Lower lobe of right lung (tissue), 2 donors: ENCODE measurements at regions not wholly inside any gene's neighbourhood (a gene's known extent, or its start where the extent isn't known, plus 50 kb on each side); places are given as distances from the start of the nearest gene placed in this dataset.

Experiments
- ATAC-seq, 2 donors: fragments of 200-7000 bp; cut with Tn5 transposase; one replicate each; pipeline ENCODE4 v1.9.1; 2020 to 2022; ENCODE audit warnings: mild to moderate bottlenecking in 2 of 2, moderate library complexity in 2 of 2
- DNase-seq: peaks from one replicate; pipeline ENCODE4 v3.0.0-alpha.2; 2020
- H3K27ac ChIP-seq: fragments of 200-600 bp; one replicate; pipeline ENCODE4 v1.8.0; 2022
- H3K27me3 ChIP-seq: fragments of 200-600 bp; one replicate; pipeline ENCODE4 v1.8.0; 2022; ENCODE audit warnings: low read depth
- H3K36me3 ChIP-seq: fragments of 200-600 bp; one replicate; pipeline ENCODE4 v1.8.0; 2022; ENCODE audit warnings: mild to moderate bottlenecking
- H3K4me1 ChIP-seq: fragments of 200-600 bp; one replicate; pipeline ENCODE4 v1.8.0; 2022
- H3K4me3 ChIP-seq: fragments of 200-600 bp; one replicate; pipeline ENCODE4 v1.8.0; 2022; ENCODE audit warnings: mild to moderate bottlenecking
- H3K9me3 ChIP-seq: fragments of 200-600 bp; one replicate; pipeline ENCODE4 v1.8.0; 2022
- intact Hi-C: fragments of 100-400 bp; cut with DNase I; formaldehyde crosslinking; loops from one replicate; pipeline ENCODE4 v1.11.0; 2022
- TF ChIP-seq, protein P1 (sequence below): fragments of 200-600 bp; IDR thresholded peaks from one replicate; pipeline ENCODE4 v1.8.0; 2022; ENCODE audit warnings: antibody characterized with exemption, mild to moderate bottlenecking
- donor health status: DM: no; HTN: yes; CAD: no; lungs with severe emphysema.

DNA sequence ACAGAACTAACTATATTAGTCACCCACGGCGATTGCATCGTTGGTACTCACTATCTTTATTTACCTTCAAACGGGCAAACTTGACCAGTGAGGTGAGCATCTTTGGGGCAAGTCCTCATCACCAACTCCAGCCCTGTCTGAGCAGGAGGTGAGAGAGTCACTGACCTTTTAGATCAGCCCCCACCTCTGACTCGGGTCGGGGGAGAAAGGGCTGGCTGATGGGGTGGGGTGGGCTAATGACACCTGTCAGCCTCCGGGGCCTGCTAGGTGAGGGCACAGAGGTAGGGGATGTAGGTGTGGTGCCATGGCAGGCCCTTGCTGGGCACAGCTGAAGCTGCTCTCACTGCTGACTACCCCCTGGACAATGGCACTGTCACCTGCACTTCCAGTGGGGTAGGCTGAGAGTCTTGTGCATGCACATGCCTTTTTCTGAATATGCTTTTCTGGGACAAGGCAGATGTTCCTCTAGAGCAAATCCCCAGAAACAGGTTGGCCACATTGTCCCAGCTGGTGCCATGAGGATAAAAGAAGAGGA, 359.5 kb upstream of the MKI67 start:
- TF ChIP-seq, protein P1, sequence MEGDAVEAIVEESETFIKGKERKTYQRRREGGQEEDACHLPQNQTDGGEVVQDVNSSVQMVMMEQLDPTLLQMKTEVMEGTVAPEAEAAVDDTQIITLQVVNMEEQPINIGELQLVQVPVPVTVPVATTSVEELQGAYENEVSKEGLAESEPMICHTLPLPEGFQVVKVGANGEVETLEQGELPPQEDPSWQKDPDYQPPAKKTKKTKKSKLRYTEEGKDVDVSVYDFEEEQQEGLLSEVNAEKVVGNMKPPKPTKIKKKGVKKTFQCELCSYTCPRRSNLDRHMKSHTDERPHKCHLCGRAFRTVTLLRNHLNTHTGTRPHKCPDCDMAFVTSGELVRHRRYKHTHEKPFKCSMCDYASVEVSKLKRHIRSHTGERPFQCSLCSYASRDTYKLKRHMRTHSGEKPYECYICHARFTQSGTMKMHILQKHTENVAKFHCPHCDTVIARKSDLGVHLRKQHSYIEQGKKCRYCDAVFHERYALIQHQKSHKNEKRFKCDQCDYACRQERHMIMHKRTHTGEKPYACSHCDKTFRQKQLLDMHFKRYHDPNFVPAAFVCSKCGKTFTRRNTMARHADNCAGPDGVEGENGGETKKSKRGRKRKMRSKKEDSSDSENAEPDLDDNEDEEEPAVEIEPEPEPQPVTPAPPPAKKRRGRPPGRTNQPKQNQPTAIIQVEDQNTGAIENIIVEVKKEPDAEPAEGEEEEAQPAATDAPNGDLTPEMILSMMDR: no peak
- no peaks in the 10 kb centered on the region for H3K4me1 ChIP-seq
- intact Hi-C loops: no loop called here
- no peak for DNase-seq
- no peaks in the 10 kb centered on the region for H3K36me3 ChIP-seq
- no peaks in the 10 kb centered on the region for H3K27me3 ChIP-seq
- no peak for ATAC-seq
- no peak overlapping the region for H3K4me3 ChIP-seq
- no peaks in the 10 kb centered on the region for H3K9me3 ChIP-seq
- H3K27ac ChIP-seq: no peak overlapping the region

DNA sequence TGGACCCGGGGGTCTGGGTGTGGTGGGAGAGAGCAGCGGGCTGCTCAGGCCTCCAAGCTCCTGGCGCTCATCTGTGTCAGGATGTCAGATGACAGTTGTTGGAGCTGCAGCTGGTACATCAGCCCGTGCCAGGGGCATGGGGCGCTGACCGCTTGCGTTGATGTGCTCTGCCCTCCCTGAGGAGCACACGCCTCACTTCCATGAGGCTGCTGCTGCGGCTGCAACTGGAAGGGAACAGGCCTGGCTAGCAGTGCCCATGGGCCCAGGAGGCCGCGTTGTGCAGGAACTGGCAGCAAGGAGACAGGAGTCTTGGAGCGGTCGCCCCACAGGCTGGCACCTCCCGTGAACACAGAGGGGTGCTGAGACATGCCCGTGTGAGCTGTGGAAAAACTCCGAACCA, 361.3 kb upstream of the MKI67 start:
- Histone ChIP-seq H3K4me1 (no peaks in the 10 kb centered on the region), H3K27me3 (no peaks in the 10 kb centered on the region), H3K4me3 (no peak overlapping the region), H3K9me3 (no peaks in the 10 kb centered on the region), H3K27ac (no peak overlapping the region), H3K36me3 (no peaks in the 10 kb centered on the region)
- no peak for ATAC-seq
- intact Hi-C loops: no loop called here
- DNase-seq: no peak
- TF ChIP-seq, protein P1: no peak

DNA sequence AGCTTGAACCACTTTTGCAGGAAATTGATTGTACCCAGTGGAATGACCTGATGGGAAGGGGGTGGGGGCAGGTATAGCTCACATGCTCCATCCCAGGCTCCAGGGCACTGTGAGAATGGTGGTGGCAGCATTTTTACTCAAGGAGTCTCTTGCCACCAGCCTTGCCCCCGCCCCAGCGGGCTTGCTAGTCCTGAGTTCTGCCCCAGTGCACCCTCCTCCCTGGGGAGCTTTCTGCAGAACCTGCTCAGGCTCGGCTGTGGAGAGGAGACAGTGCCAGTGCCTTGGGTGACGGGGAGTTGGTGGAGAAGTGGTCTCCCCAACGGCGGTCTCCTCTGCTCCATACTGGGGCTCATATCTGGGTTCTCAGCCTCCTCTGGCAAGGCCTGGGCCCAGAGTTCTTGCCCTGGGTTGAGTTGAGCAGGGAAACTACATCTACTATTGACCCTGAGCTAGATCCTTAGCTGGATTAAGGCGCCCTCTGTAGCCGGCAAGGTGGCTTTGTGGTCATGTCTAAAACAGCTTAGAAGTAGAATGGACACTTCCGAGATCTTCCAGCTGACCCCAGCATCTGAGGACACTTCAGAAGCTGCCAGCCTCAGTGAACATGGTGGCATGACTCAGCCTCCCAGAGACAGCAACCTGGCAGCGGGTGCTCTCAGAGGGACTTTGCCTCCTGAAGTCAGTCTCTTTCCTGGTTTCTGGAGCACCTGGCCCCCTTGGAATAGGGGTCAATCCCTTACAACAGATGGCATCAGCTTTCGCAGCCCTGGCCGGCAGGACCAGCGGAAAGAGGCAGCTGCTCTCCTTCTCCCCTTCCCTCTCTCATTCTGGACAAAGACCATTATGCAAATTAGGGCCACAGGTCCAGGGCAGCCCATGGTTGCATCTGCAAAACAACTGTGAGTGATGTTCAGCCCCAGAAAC, 363.4 kb upstream of the MKI67 start:
- Histone ChIP-seq H3K4me1 (no peaks in the 10 kb centered on the region), H3K9me3 (no peaks in the 10 kb centered on the region), H3K27me3 (no peaks in the 10 kb centered on the region), H3K27ac (no peak overlapping the region), H3K4me3 (no peak overlapping the region), H3K36me3 (no peaks in the 10 kb centered on the region)
- DNase-seq (no peak), ATAC-seq (no peak)
- intact Hi-C loops: no loop called here
- TF ChIP-seq, protein P1: no peak

DNA sequence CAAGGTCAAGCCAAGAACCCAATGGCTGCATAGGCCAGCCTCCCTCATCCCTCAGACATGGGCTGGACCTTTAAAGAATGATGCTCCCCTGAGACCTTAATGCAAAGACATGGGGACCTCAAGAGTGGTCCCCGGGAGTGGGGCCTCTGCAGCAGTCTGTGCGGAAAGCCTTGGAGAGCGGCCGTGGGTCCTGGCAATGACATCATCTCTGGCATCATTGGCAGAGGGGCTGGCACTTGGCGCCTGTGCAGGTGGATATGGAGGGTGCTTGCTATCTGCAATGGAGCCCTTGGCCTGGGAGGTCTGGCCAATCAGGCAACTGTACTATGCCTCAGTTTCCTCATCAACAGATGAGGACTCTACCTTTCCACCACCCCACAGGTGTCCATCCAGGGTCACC, 365.5 kb upstream of the MKI67 start:
- H3K36me3 ChIP-seq: no peaks in the 10 kb centered on the region
- no peaks in the 10 kb centered on the region for H3K9me3 ChIP-seq
- H3K27me3 ChIP-seq: no peaks in the 10 kb centered on the region
- ATAC-seq: no peak
- TF ChIP-seq, protein P1: no peak
- intact Hi-C loops: no loop called here
- no peaks in the 10 kb centered on the region for H3K4me1 ChIP-seq
- no peak overlapping the region for H3K4me3 ChIP-seq
- H3K27ac ChIP-seq: no peak overlapping the region
- DNase-seq: no peak

DNA sequence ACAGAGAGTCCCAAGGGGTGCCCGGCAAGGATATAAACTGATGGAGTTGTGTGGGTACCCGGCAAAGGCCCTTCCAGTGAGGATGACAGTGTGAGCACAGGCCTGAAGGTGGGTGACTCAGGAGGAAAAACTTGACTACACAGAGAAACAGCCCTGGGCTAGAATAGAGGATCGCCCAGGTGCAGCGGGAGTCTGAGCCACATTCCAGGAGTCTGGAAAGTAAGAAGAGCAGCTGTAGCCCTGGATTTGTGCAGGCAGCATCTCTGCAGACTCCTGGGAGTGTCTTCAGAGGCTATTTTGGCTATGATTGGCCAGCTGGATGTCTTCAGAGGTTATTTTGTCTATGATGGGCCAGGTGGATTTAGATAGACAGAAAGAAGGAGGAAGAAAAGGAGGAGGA, 367.6 kb upstream of the MKI67 start:
- H3K27ac ChIP-seq: no peak overlapping the region
- no peak for DNase-seq
- H3K4me3 ChIP-seq: no peak overlapping the region
- no peaks in the 10 kb centered on the region for H3K36me3 ChIP-seq
- no peaks in the 10 kb centered on the region for H3K27me3 ChIP-seq
- ATAC-seq: no peak
- no peaks in the 10 kb centered on the region for H3K9me3 ChIP-seq
- TF ChIP-seq, protein P1: no peak
- intact Hi-C loops: no loop called here
- H3K4me1 ChIP-seq: no peaks in the 10 kb centered on the region
